BE2C (cell line): ENCODE measurements at regions not wholly inside any gene's neighbourhood (a gene's known extent, or its start where the extent isn't known, plus 50 kb on each side); places are given as distances from the start of the nearest gene placed in this dataset.

ENCODE experiments used
- DNase-seq: peaks from one replicate; pipeline ENCODE4 v3.0.0-alpha.2; 2020
- H3K27me3 ChIP-seq: fragments of 250-450 bp; sonication (Bioruptor Pico); 2 replicates; pipeline ENCODE4 v1.5.1; 2020; ENCODE audit warnings: mild to moderate bottlenecking
- H3K36me3 ChIP-seq: fragments of 250-450 bp; sonication (Bioruptor Pico); 2 replicates; pipeline ENCODE4 v1.5.1; 2020; ENCODE audit warnings: mild to moderate bottlenecking
- H3K4me1 ChIP-seq: fragments of 250-450 bp; sonication (Bioruptor Pico); 2 replicates; pipeline ENCODE4 v1.5.1; 2020
- H3K4me3 ChIP-seq: 2 replicates; pipeline ENCODE4 v1.5.1; 2011; ENCODE audit warnings: low read depth, low read length
- H3K9me3 ChIP-seq: fragments of 250-450 bp; sonication (Bioruptor Pico); 2 replicates; pipeline ENCODE4 v1.5.1; 2020
- CTCF ChIP-seq: IDR thresholded peaks from 2 replicates; pipeline ENCODE4 v1.5.1; 2012; ENCODE audit warnings: mild to moderate bottlenecking, low read depth, low read length

GRCh38 chr2:39503277-39503676 lies 66.2 kb upstream of the MAP4K3 start:
- H3K36me3 ChIP-seq = no peaks in the 10 kb centered on the region
- no peaks in the 10 kb centered on the region for H3K9me3 ChIP-seq
- H3K27me3 ChIP-seq = no peaks in the 10 kb centered on the region
- no peak for DNase-seq
- H3K4me1 ChIP-seq = no peaks in the 10 kb centered on the region
- TF ChIP-seq CTCF = no peak
- H3K4me3 ChIP-seq = no peak overlapping the region

- no peak overlapping the region for H3K4me3 ChIP-seq
- DNase-seq = no peak
- no peaks in the 10 kb centered on the region for H3K27me3 ChIP-seq
- no peak for TF ChIP-seq CTCF
- no peaks in the 10 kb centered on the region for H3K4me1 ChIP-seq
- H3K36me3 ChIP-seq = no peaks in the 10 kb centered on the region
- no peaks in the 10 kb centered on the region for H3K9me3 ChIP-seq
Observed at GRCh38 chr2:39504790-39505335, 67.8 kb upstream of the MAP4K3 start.

- Histone ChIP-seq H3K27me3 (no peaks in the 10 kb centered on the region), H3K4me1 (no peaks in the 10 kb centered on the region), H3K36me3 (no peaks in the 10 kb centered on the region), H3K9me3 (no peaks in the 10 kb centered on the region), H3K4me3 (no peak overlapping the region)
- DNase-seq = no peak
- TF ChIP-seq CTCF = no peak
Observed at GRCh38 chr2:39506215-39506614, 69.1 kb upstream of the MAP4K3 start.

GRCh38 chr2:39508198-39508597 lies 71.1 kb upstream of the MAP4K3 start:
- no peak for DNase-seq
- Histone ChIP-seq H3K27me3 (no peaks in the 10 kb centered on the region), H3K4me3 (no peak overlapping the region), H3K4me1 (no peaks in the 10 kb centered on the region), H3K36me3 (no peaks in the 10 kb centered on the region), H3K9me3 (no peaks in the 10 kb centered on the region)
- no peak for TF ChIP-seq CTCF

- Histone ChIP-seq H3K4me1 (no peaks in the 10 kb centered on the region), H3K9me3 (no peaks in the 10 kb centered on the region), H3K27me3 (no peaks in the 10 kb centered on the region), H3K36me3 (no peaks in the 10 kb centered on the region), H3K4me3 (no peak overlapping the region)
- TF ChIP-seq CTCF = no peak
- no peak for DNase-seq
Observed at GRCh38 chr2:39510140-39510539, 73.1 kb upstream of the MAP4K3 start.

GRCh38 chr2:39511219-39511604 lies 74.1 kb upstream of the MAP4K3 start:
- Histone ChIP-seq H3K9me3 (no peaks in the 10 kb centered on the region), H3K36me3 (no peaks in the 10 kb centered on the region), H3K4me1 (no peaks in the 10 kb centered on the region), H3K4me3 (no peak overlapping the region), H3K27me3 (no peaks in the 10 kb centered on the region)
- no peak for DNase-seq
- no peak for TF ChIP-seq CTCF
